Mesothelial cell of epicardium (in vitro differentiated cells): ENCODE measurements at regions not wholly inside any gene's neighbourhood (a gene's known extent, or its start where the extent isn't known, plus 50 kb on each side); places are given as distances from the start of the nearest gene placed in this dataset.
A peak's percentile ranks its signal among the peaks of the same experiment; 100 is the strongest.

Source experiments
- DNase-seq, 2 experiments: peaks; one replicate each; pipeline ENCODE4 v3.0.0; 2021; ENCODE audit warnings: low spot score in 2 of 2; ENCODE audit not compliant: unreplicated experiment in 2 of 2
- H3K27ac Mint-ChIP-seq: 2 replicates; pipeline ENCODE4 v1.8.0; 2021; ENCODE audit warnings: mixed read lengths
- H3K27me3 Mint-ChIP-seq: 2 replicates; pipeline ENCODE4 v1.8.0; 2021; ENCODE audit warnings: low read depth, mixed read lengths
- H3K36me3 Mint-ChIP-seq: 2 replicates; pipeline ENCODE4 v1.8.0; 2021; ENCODE audit warnings: mixed read lengths
- H3K4me1 Mint-ChIP-seq: 2 replicates; pipeline ENCODE4 v1.8.0; 2021; ENCODE audit warnings: mixed read lengths
- H3K4me3 Mint-ChIP-seq: 2 replicates; pipeline ENCODE4 v1.8.0; 2021; ENCODE audit warnings: mild to moderate bottlenecking, moderate library complexity, mixed read lengths
- H3K9me3 Mint-ChIP-seq: 2 replicates; pipeline ENCODE4 v1.8.0; 2021; ENCODE audit warnings: mixed read lengths
- CTCF ChIP-seq: fragments of 200-600 bp; sonication (generic); IDR thresholded peaks from one replicate; pipeline ENCODE4 v1.5.0; 2021; ENCODE audit warnings: antibody characterized with exemption; ENCODE audit not compliant: unreplicated experiment

- no peak for TF ChIP-seq CTCF
- H3K27ac Mint-ChIP-seq = peak overlapping the region; percentile 98
- no peaks in the 10 kb centered on the region for H3K36me3 Mint-ChIP-seq
- H3K27me3 Mint-ChIP-seq = no peaks in the 10 kb centered on the region
- peak overlapping the region; percentile 56 for H3K4me3 Mint-ChIP-seq
- H3K9me3 Mint-ChIP-seq = no peaks in the 10 kb centered on the region
- peaks cover 46% of the 10 kb centered on the region for H3K4me1 Mint-ChIP-seq
- peak; percentile 28 to 61 for DNase-seq
These were observed 61.5 kb upstream of the WLS start for GRCh38 chr1:68293609-68294366.

GRCh38 chr1:68293122-68293521 is 60.8 kb upstream of the WLS start:
- Mint-ChIP-seq H3K27me3 (no peaks in the 10 kb centered on the region), H3K4me3 (peak overlapping the region; percentile 51), H3K4me1 (peaks cover 46% of the 10 kb centered on the region), H3K9me3 (no peaks in the 10 kb centered on the region), H3K36me3 (no peaks in the 10 kb centered on the region), H3K27ac (peak overlapping the region; percentile 98)
- DNase-seq = no peak
- no peak for TF ChIP-seq CTCF

- DNase-seq = no peak
- no peaks in the 10 kb centered on the region for H3K36me3 Mint-ChIP-seq
- peak overlapping the region; percentile 98 for H3K27ac Mint-ChIP-seq
- no peaks in the 10 kb centered on the region for H3K9me3 Mint-ChIP-seq
- no peak for TF ChIP-seq CTCF
- H3K27me3 Mint-ChIP-seq = no peaks in the 10 kb centered on the region
- peaks cover 46% of the 10 kb centered on the region for H3K4me1 Mint-ChIP-seq
- no peak overlapping the region for H3K4me3 Mint-ChIP-seq
These were observed 59.5 kb upstream of the WLS start for GRCh38 chr1:68291688-68292384.

- Mint-ChIP-seq H3K9me3 (peaks cover 1% of the 10 kb centered on the region), H3K4me1 (peaks cover 8% of the 10 kb centered on the region), H3K36me3 (no peaks in the 10 kb centered on the region), H3K27me3 (no peaks in the 10 kb centered on the region), H3K27ac (no peak overlapping the region), H3K4me3 (no peak overlapping the region)
- no peak for TF ChIP-seq CTCF
- DNase-seq = no peak
These were observed 54.9 kb upstream of the WLS start for GRCh38 chr1:68287241-68287640.

GRCh38 chr1:68285046-68285445 is 52.7 kb upstream of the WLS start:
- TF ChIP-seq CTCF = no peak
- no peak for DNase-seq
- H3K4me3 Mint-ChIP-seq = no peak overlapping the region
- no peaks in the 10 kb centered on the region for H3K36me3 Mint-ChIP-seq
- no peaks in the 10 kb centered on the region for H3K27me3 Mint-ChIP-seq
- no peak overlapping the region for H3K27ac Mint-ChIP-seq
- H3K9me3 Mint-ChIP-seq = peaks cover 8% of the 10 kb centered on the region
- peaks cover 2% of the 10 kb centered on the region for H3K4me1 Mint-ChIP-seq
